Peyer's patch (tissue), 4 donors: ENCODE measurements at regions not wholly inside any gene's neighbourhood (a gene's known extent, or its start where the extent isn't known, plus 50 kb on each side); places are given as distances from the start of the nearest gene placed in this dataset.

ENCODE experiments used
- POLR2A ChIP-seq, 2 donors: fragments of 450-650 bp; IDR thresholded peaks; one replicate each; pipeline ENCODE4 v1.5.1; 2017; ENCODE audit warnings: antibody characterized with exemption in 2 of 2, mild to moderate bottlenecking in 2 of 2, moderate library complexity in 2 of 2
- TF ChIP-seq, protein P1 (sequence below), 6 experiments: fragments of 450-650 bp in 4 of 6; fragments of 200-600 bp in 2 of 6; sonication (generic) in 1 of 6; IDR thresholded peaks; one replicate each; pipeline ENCODE4 v1.5.1; 2017 to 2019; ENCODE audit warnings: antibody characterized with exemption in 6 of 6, mild to moderate bottlenecking in 3 of 6, moderate library complexity in 1 of 6

DNA sequence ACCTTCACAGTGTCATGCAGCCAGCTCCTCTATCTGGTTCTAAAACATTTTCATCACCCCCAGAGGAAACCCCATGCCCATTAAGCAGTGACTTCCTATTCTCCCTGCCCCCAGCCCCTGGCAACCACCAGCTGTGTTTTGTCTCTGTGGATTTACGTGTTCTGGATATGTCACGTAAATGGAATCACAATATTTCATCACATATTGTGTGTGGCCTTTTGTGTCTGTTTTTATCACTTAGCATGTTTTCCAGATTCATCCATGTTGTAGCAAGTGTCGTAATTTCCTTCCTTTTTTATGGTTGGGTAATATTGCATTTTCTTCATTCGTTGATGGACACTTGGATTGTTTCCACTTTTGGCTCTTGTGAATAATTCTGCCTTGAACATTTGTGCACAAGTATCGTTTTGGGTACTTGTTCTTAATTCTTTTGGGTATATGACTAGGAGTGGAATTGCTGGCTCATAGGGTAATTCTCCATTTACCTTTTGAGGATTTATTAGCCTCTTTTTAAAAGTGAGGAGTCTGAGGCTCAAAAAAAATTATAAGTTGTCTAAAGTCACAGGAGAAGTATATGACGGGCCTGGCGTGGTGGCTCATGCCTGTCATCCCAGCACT, 127.0 kb downstream of the MRPS6 start:
- TF ChIP-seq, protein P1, sequence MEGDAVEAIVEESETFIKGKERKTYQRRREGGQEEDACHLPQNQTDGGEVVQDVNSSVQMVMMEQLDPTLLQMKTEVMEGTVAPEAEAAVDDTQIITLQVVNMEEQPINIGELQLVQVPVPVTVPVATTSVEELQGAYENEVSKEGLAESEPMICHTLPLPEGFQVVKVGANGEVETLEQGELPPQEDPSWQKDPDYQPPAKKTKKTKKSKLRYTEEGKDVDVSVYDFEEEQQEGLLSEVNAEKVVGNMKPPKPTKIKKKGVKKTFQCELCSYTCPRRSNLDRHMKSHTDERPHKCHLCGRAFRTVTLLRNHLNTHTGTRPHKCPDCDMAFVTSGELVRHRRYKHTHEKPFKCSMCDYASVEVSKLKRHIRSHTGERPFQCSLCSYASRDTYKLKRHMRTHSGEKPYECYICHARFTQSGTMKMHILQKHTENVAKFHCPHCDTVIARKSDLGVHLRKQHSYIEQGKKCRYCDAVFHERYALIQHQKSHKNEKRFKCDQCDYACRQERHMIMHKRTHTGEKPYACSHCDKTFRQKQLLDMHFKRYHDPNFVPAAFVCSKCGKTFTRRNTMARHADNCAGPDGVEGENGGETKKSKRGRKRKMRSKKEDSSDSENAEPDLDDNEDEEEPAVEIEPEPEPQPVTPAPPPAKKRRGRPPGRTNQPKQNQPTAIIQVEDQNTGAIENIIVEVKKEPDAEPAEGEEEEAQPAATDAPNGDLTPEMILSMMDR (IDR thresholded peaks at IDR 0.05) = no peak
- TF ChIP-seq POLR2A (IDR thresholded peaks at IDR 0.05) = no peak
